H9 (cell line): ENCODE measurements at regions not wholly inside any gene's neighbourhood (a gene's known extent, or its start where the extent isn't known, plus 50 kb on each side); places are given as distances from the start of the nearest gene placed in this dataset.

ENCODE experiments used
- DNase-seq: peaks from one replicate; pipeline ENCODE4 v3.0.0-alpha.2; 2017
- H2AFZ ChIP-seq: one replicate; pipeline ENCODE4 v1.6.1; 2013; ENCODE audit warnings: mild to moderate bottlenecking, low read length, control low read depth, moderate library complexity
- H2AK5ac ChIP-seq: 2 replicates; pipeline ENCODE4 v1.6.1; 2013; ENCODE audit warnings: low read length, control low read depth, mixed read lengths; ENCODE audit not compliant: insufficient read length
- H2BK120ac ChIP-seq: one replicate; pipeline ENCODE4 v1.6.1; 2013; ENCODE audit warnings: low read depth, mild to moderate bottlenecking, low read length, control low read depth, inconsistent platforms; ENCODE audit not compliant: poor library complexity, severe bottlenecking
- H2BK12ac ChIP-seq: 2 replicates; pipeline ENCODE4 v1.6.1; 2013; ENCODE audit warnings: low read length, control low read depth, mixed read lengths, low read depth; ENCODE audit not compliant: insufficient read length
- H2BK15ac ChIP-seq: 2 replicates; pipeline ENCODE4 v1.6.1; 2013; ENCODE audit warnings: low read depth, low read length, control low read depth
- H2BK20ac ChIP-seq: one replicate; pipeline ENCODE4 v1.6.1; 2013; ENCODE audit warnings: low read depth, mild to moderate bottlenecking, low read length, control low read depth, inconsistent platforms; ENCODE audit not compliant: poor library complexity, severe bottlenecking
- H2BK5ac ChIP-seq: 2 replicates; pipeline ENCODE4 v1.6.1; 2013; ENCODE audit warnings: low read length, control low read depth, mixed read lengths; ENCODE audit not compliant: insufficient read length
- H3K14ac ChIP-seq: 2 replicates; pipeline ENCODE4 v1.6.1; 2013; ENCODE audit warnings: low read length, control low read depth; ENCODE audit not compliant: insufficient read depth
- H3K18ac ChIP-seq: 2 replicates; pipeline ENCODE4 v1.6.1; 2013; ENCODE audit warnings: low read depth, mild to moderate bottlenecking, mixed read lengths, low read length, control low read depth; ENCODE audit not compliant: insufficient read length
- H3K23ac ChIP-seq: 2 replicates; pipeline ENCODE4 v1.6.1; 2013; ENCODE audit warnings: low read length, control low read depth, mixed read lengths, low read depth; ENCODE audit not compliant: insufficient read length
- H3K23me2 ChIP-seq: 2 replicates; pipeline ENCODE4 v1.6.1; 2013; ENCODE audit warnings: low read depth, mild to moderate bottlenecking, mixed read lengths, low read length, control low read depth; ENCODE audit not compliant: insufficient read length, poor library complexity, severe bottlenecking
- H3K27ac ChIP-seq: 2 replicates; pipeline ENCODE4 v1.5.1; 2013; ENCODE audit warnings: low read length, control low read depth, mixed read lengths, low read depth; ENCODE audit not compliant: insufficient read length
- H3K27me3 ChIP-seq: 2 replicates; pipeline ENCODE4 v1.6.1; 2013; ENCODE audit warnings: low read length, control low read depth, inconsistent platforms; ENCODE audit not compliant: insufficient read depth
- H3K4ac ChIP-seq: 2 replicates; pipeline ENCODE4 v1.6.1; 2013; ENCODE audit warnings: low read depth, mild to moderate bottlenecking, control low read depth, inconsistent platforms, low read length, moderate library complexity
- H3K4me1 ChIP-seq: 2 replicates; pipeline ENCODE4 v1.6.1; 2013; ENCODE audit warnings: low read length, control low read depth, inconsistent platforms; ENCODE audit not compliant: insufficient read depth
- H3K4me2 ChIP-seq: 2 replicates; pipeline ENCODE4 v1.6.1; 2013; ENCODE audit warnings: low read length, control low read depth, mixed read lengths; ENCODE audit not compliant: insufficient read length, insufficient read depth
- H3K56ac ChIP-seq: 2 replicates; pipeline ENCODE4 v1.6.1; 2013; ENCODE audit warnings: low read depth, mild to moderate bottlenecking, mixed read lengths, low read length, control low read depth; ENCODE audit not compliant: insufficient read length
- H3K79me1 ChIP-seq: 2 replicates; pipeline ENCODE4 v1.6.1; 2013; ENCODE audit warnings: low read depth, mild to moderate bottlenecking, moderate library complexity, low read length, control low read depth, inconsistent platforms; ENCODE audit not compliant: insufficient read depth, poor library complexity, severe bottlenecking
- H3K79me2 ChIP-seq: 2 replicates; pipeline ENCODE4 v1.6.1; 2013; ENCODE audit warnings: low read length, control low read depth, inconsistent platforms; ENCODE audit not compliant: insufficient read depth
- H3K9ac ChIP-seq: 2 replicates; pipeline ENCODE4 v1.6.1; 2013; ENCODE audit warnings: low read length, control low read depth, mixed read lengths; ENCODE audit not compliant: insufficient read length; ENCODE audit errors: extremely low read depth
- H3K9me3 ChIP-seq: one replicate; pipeline ENCODE4 v1.6.1; 2013; ENCODE audit warnings: low read depth, low read length, inconsistent platforms; ENCODE audit not compliant: control insufficient read depth
- H3T11ph ChIP-seq: one replicate; pipeline ENCODE4 v1.6.1; 2013; ENCODE audit warnings: mild to moderate bottlenecking, low read length, control low read depth, inconsistent platforms
- H4K20me1 ChIP-seq: one replicate; pipeline ENCODE4 v1.6.1; 2013; ENCODE audit not compliant: control insufficient read depth, insufficient read length, insufficient read depth
- H4K5ac ChIP-seq: 2 replicates; pipeline ENCODE4 v1.6.1; 2013; ENCODE audit warnings: low read depth, mild to moderate bottlenecking, mixed read lengths, low read length, control low read depth; ENCODE audit not compliant: insufficient read length
- H4K8ac ChIP-seq: replicated peaks from 2 replicates; pipeline ENCODE4 v1.6.1; 2013; ENCODE audit warnings: low read length, control low read depth, mixed read lengths, low read depth; ENCODE audit not compliant: insufficient read length
- H4K91ac ChIP-seq: 2 replicates; pipeline ENCODE4 v1.6.1; 2013; ENCODE audit warnings: low read depth, mild to moderate bottlenecking, moderate library complexity, mixed read lengths, low read length, control low read depth; ENCODE audit not compliant: insufficient read length
- H3K27ac Mint-ChIP-seq, 3 experiments: 2 replicates in 2 of 3; 3 replicates in 1 of 3; pipeline ENCODE4 v1.8.0; 2020 to 2021; ENCODE audit warnings: mixed read lengths in 3 of 3, mild to moderate bottlenecking in 1 of 3, moderate library complexity in 1 of 3
- H3K27me3 Mint-ChIP-seq: 2 replicates; pipeline ENCODE4 v1.8.0; 2021; ENCODE audit warnings: low read depth, mild to moderate bottlenecking, moderate library complexity, mixed read lengths
- H3K36me3 Mint-ChIP-seq, 3 experiments: 2 replicates in 2 of 3; 3 replicates in 1 of 3; pipeline ENCODE4 v1.8.0; 2020 to 2021; ENCODE audit warnings: low read depth in 3 of 3, mixed read lengths in 3 of 3; ENCODE audit not compliant: insufficient read depth in 1 of 3
- H3K4me1 Mint-ChIP-seq, 2 experiments: 2 replicates each; pipeline ENCODE4 v1.8.0; 2020; ENCODE audit warnings: mixed read lengths in 2 of 2
- H3K4me3 Mint-ChIP-seq, 2 experiments: 2 replicates in 1 of 2; 3 replicates in 1 of 2; pipeline ENCODE4 v1.8.0; 2020 to 2021; ENCODE audit warnings: mild to moderate bottlenecking in 2 of 2, mixed read lengths in 2 of 2, moderate library complexity in 1 of 2
- H3K9me3 Mint-ChIP-seq, 2 experiments: 2 replicates in 1 of 2; 3 replicates in 1 of 2; pipeline ENCODE4 v1.8.0; 2020; ENCODE audit warnings: mild to moderate bottlenecking in 2 of 2, mixed read lengths in 2 of 2, moderate library complexity in 1 of 2
- CTCF ChIP-seq: fragments of 200-600 bp; sonication (generic); conservative IDR thresholded peaks from 3 replicates; pipeline ENCODE4 v1.8.0; 2021; ENCODE audit warnings: antibody characterized with exemption, mild to moderate bottlenecking
- whole genome bisulfite sequencing: extraction: QIAGEN DNeasy Blood & Tissue Kit; methylation state at CpG from one replicate; pipeline ENCODE4 v1.1.7; 2013; ENCODE audit warnings: missing lambda C conversion rate, low lambda C conversion rate, mixed read lengths; ENCODE audit not compliant: insufficient read length; ENCODE audit errors: extremely low coverage; 5-methylcytosine and 5-hydroxymethylcytosine counted together

GRCh38 chr20:39347626-39348025 is 385.5 kb downstream of the DHX35 start:
- H3K27ac Mint-ChIP-seq, result no peak overlapping the region
- no peak overlapping the region for H2BK5ac ChIP-seq

More at GRCh38 chr20:39347626-39348025, 385.5 kb downstream of the DHX35 start:
- H3K4ac ChIP-seq, result no peak overlapping the region
- H3K4me1 Mint-ChIP-seq, result no peaks in the 10 kb centered on the region
- no peak overlapping the region for H2BK20ac ChIP-seq
- H2AK5ac ChIP-seq, result no peak overlapping the region
- H2BK12ac ChIP-seq, result no peak overlapping the region
- no peaks in the 10 kb centered on the region for H3K79me2 ChIP-seq
- H3K18ac ChIP-seq, result no peak overlapping the region
- H3K9me3 ChIP-seq, result no peaks in the 10 kb centered on the region
- peaks cover 2% of the 10 kb centered on the region; the same call in 1 of the 2 replicates for H3K27me3 Mint-ChIP-seq
- no peak overlapping the region for H4K8ac ChIP-seq
- H3K4me3 Mint-ChIP-seq, result no peak overlapping the region; a peak in 1 of 5 replicates
- no CpG with 5 or more reads among the region's 5 CpGs for WGBS
- no peaks in the 10 kb centered on the region for H3K27me3 ChIP-seq
- H3K4me1 ChIP-seq, result no peaks in the 10 kb centered on the region
- no peak overlapping the region for H2BK15ac ChIP-seq
- no peak overlapping the region for H3K27ac ChIP-seq
- no peaks in the 10 kb centered on the region for H3K79me1 ChIP-seq
- no peak overlapping the region for H4K5ac ChIP-seq
- peaks cover 5 to 18% (median 12%) of the 10 kb centered on the region in 3 experiments; a peak in 6 of 7 replicates for H3K36me3 Mint-ChIP-seq
- no peak overlapping the region for H3T11ph ChIP-seq
- no peak overlapping the region for H3K9ac ChIP-seq
- no peak for DNase-seq
- H2BK120ac ChIP-seq, result no peak overlapping the region
- no peaks in the 10 kb centered on the region for H3K23me2 ChIP-seq
- no peak for TF ChIP-seq CTCF
- H3K4me2 ChIP-seq, result no peak overlapping the region
- no peak overlapping the region for H3K56ac ChIP-seq
- H3K9me3 Mint-ChIP-seq, result peaks cover 19 to 26% of the 10 kb centered on the region in 2 experiments
- no peaks in the 10 kb centered on the region for H4K20me1 ChIP-seq
- no peak overlapping the region for H3K14ac ChIP-seq
- H2AFZ ChIP-seq, result no peak overlapping the region
- no peak overlapping the region for H4K91ac ChIP-seq
- H3K23ac ChIP-seq, result no peak overlapping the region
